Prostate gland (tissue), 2 donors: ENCODE measurements at regions not wholly inside any gene's neighbourhood (a gene's known extent, or its start where the extent isn't known, plus 50 kb on each side); places are given as distances from the start of the nearest gene placed in this dataset.

ENCODE experiments used
- POLR2A ChIP-seq: fragments of 450-650 bp; IDR thresholded peaks from one replicate; pipeline ENCODE4 v1.6.1; 2016; ENCODE audit warnings: antibody characterized with exemption, mild to moderate bottlenecking
- POLR2AphosphoS5 ChIP-seq: sonication (generic); formaldehyde crosslinking; IDR thresholded peaks from one replicate; pipeline ENCODE4 v1.6.1; 2017; ENCODE audit warnings: antibody characterized with exemption
- TF ChIP-seq, protein P1 (sequence below), 4 experiments: fragments of 200-600 bp in 2 of 4; fragments of 450-650 bp in 2 of 4; sonication (generic) in 2 of 4; IDR thresholded peaks; 1 replicate in 3 of 4; 2 replicates in 1 of 4; pipeline ENCODE4 v1.5.1; 2016 to 2019; ENCODE audit warnings: antibody characterized with exemption in 4 of 4, mild to moderate bottlenecking in 2 of 4, moderate library complexity in 2 of 4

GRCh38 chrX:112147206-112147605 lies 64.6 kb upstream of the TRPC5 start:
- TF ChIP-seq POLR2A (no peak), POLR2AphosphoS5 (no peak)
- TF ChIP-seq, protein P1, sequence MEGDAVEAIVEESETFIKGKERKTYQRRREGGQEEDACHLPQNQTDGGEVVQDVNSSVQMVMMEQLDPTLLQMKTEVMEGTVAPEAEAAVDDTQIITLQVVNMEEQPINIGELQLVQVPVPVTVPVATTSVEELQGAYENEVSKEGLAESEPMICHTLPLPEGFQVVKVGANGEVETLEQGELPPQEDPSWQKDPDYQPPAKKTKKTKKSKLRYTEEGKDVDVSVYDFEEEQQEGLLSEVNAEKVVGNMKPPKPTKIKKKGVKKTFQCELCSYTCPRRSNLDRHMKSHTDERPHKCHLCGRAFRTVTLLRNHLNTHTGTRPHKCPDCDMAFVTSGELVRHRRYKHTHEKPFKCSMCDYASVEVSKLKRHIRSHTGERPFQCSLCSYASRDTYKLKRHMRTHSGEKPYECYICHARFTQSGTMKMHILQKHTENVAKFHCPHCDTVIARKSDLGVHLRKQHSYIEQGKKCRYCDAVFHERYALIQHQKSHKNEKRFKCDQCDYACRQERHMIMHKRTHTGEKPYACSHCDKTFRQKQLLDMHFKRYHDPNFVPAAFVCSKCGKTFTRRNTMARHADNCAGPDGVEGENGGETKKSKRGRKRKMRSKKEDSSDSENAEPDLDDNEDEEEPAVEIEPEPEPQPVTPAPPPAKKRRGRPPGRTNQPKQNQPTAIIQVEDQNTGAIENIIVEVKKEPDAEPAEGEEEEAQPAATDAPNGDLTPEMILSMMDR (IDR thresholded peaks at IDR 0.05): no peak
